Right lobe of liver (tissue), 4 donors: ENCODE measurements at regions not wholly inside any gene's neighbourhood (a gene's known extent, or its start where the extent isn't known, plus 50 kb on each side); places are given as distances from the start of the nearest gene placed in this dataset.
"Not testable (repeated sequence)": the region's sequence is repeated elsewhere in the genome, so short reads cannot be mapped to it uniquely, and the experiment has no call there.

Experiments
- POLR2A ChIP-seq: fragments of 450-650 bp; IDR thresholded peaks from one replicate; pipeline ENCODE4 v1.6.1; 2017; ENCODE audit warnings: antibody characterized with exemption, mild to moderate bottlenecking
- TF ChIP-seq, protein P1 (sequence below), 4 donors: fragments of 200-600 bp in 3 of 4; fragments of 450-650 bp in 1 of 4; IDR thresholded peaks; one replicate each; pipeline versions ENCODE4 v1.5.1 to v1.8.0; 2016 to 2022; ENCODE audit warnings: antibody characterized with exemption in 4 of 4, mild to moderate bottlenecking in 2 of 4
- donor health status: DM: no; HTN: no; CAD: no.
- donor health status: DM: no; HTN: no; CAD: no.
- donor health status: DM: no; HTN: yes; CAD: no.

DNA sequence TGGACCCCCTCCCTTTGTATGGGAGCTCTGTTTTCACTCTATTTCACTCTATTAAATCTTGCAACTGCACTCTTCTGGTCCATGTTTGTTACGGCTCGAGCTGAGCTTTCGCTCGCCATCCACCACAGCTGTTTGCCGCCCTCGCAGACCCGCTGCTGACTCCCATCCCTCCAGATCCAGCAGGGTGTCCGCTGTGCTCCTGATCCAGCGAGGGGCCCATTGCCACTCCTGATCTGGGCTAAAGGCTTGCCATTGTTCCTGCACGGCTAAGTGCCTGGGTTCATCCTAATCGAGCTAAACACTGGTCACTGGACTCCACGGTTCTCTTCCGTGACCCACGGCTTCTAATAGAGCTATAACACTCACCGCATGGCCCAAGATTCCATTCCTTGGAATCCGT is 125.9 kb upstream of the PDE1A start:
- TF ChIP-seq, protein P1, sequence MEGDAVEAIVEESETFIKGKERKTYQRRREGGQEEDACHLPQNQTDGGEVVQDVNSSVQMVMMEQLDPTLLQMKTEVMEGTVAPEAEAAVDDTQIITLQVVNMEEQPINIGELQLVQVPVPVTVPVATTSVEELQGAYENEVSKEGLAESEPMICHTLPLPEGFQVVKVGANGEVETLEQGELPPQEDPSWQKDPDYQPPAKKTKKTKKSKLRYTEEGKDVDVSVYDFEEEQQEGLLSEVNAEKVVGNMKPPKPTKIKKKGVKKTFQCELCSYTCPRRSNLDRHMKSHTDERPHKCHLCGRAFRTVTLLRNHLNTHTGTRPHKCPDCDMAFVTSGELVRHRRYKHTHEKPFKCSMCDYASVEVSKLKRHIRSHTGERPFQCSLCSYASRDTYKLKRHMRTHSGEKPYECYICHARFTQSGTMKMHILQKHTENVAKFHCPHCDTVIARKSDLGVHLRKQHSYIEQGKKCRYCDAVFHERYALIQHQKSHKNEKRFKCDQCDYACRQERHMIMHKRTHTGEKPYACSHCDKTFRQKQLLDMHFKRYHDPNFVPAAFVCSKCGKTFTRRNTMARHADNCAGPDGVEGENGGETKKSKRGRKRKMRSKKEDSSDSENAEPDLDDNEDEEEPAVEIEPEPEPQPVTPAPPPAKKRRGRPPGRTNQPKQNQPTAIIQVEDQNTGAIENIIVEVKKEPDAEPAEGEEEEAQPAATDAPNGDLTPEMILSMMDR (IDR thresholded peaks at IDR 0.05) = not testable (repeated sequence)
- not testable (repeated sequence) for TF ChIP-seq POLR2A
